HEK293 (cell line): ENCODE measurements at regions not wholly inside any gene's neighbourhood (a gene's known extent, or its start where the extent isn't known, plus 50 kb on each side); places are given as distances from the start of the nearest gene placed in this dataset.

Experiments
- CTCF ChIA-PET: fragments of 350-600 bp; formaldehyde crosslinking; extraction: SDS; loops from one replicate; lab custom pipeline; 2021; ENCODE audit warnings: antibody characterized with exemption; lab: Yijun Ruan, JAX
- POLR2A ChIA-PET: fragments of 300-600 bp; formaldehyde crosslinking; extraction: SDS; loops from one replicate; lab custom pipeline; 2020; ENCODE audit warnings: antibody characterized with exemption, inconsistent platforms; lab: Yijun Ruan, JAX
- H3K27ac ChIP-seq: fragments of 200-500 bp; sonication (Bioruptor generic); 2 replicates; pipeline ENCODE4 v1.5.1; 2014; ENCODE audit warnings: low read depth, low read length, control low read depth, inconsistent platforms; ENCODE audit errors: extremely low read depth
- H3K36me3 ChIP-seq, 2 experiments: fragments of 200-500 bp in 1 of 2; sonication (Bioruptor generic) in 1 of 2; 1 replicate in 1 of 2; 2 replicates in 1 of 2; pipeline ENCODE4 v1.5.1; 2014 to 2017; ENCODE audit warnings: inconsistent platforms in 2 of 2, low read length in 2 of 2; ENCODE audit not compliant: control insufficient read depth in 2 of 2, insufficient read depth in 1 of 2
- H3K4me1 ChIP-seq: fragments of 200-500 bp; sonication (Bioruptor generic); 2 replicates; pipeline ENCODE4 v1.5.1; 2014; ENCODE audit warnings: mild to moderate bottlenecking, low read length, inconsistent platforms; ENCODE audit not compliant: control insufficient read depth, insufficient read depth
- H3K4me3 ChIP-seq: 2 replicates; pipeline ENCODE4 v1.5.1; 2011; ENCODE audit warnings: low read depth, mild to moderate bottlenecking, control low read depth, low read length, moderate library complexity
- H3K9me3 ChIP-seq: fragments of 200-500 bp; sonication (Bioruptor generic); 2 replicates; pipeline ENCODE4 v1.5.1; 2014; ENCODE audit warnings: low read depth, low read length, inconsistent platforms; ENCODE audit not compliant: control insufficient read depth, insufficient read depth
- FEZF1 ChIP-seq: fragments of 450-650 bp; formaldehyde crosslinking; IDR thresholded peaks from 2 replicates; pipeline ENCODE4 v1.5.1; 2016; ENCODE audit warnings: missing biosample characterization, missing genetic modification characterization
- MZF1 ChIP-seq: fragments of 450-650 bp; formaldehyde crosslinking; IDR thresholded peaks from 2 replicates; pipeline ENCODE4 v1.5.1; 2017; ENCODE audit warnings: missing biosample characterization, missing genetic modification characterization, borderline replicate concordance
- SP3 ChIP-seq: fragments of 450-650 bp; formaldehyde crosslinking; IDR thresholded peaks from 2 replicates; pipeline ENCODE4 v1.5.1; 2016; ENCODE audit warnings: missing biosample characterization, missing genetic modification characterization
- ZBTB1 ChIP-seq: fragments of 450-650 bp; formaldehyde crosslinking; IDR thresholded peaks from 2 replicates; pipeline ENCODE4 v1.5.1; 2016; ENCODE audit warnings: missing biosample characterization, missing genetic modification characterization
- ZBTB10 ChIP-seq: fragments of 450-650 bp; formaldehyde crosslinking; IDR thresholded peaks from 2 replicates; pipeline ENCODE4 v1.5.1; 2016; ENCODE audit warnings: missing biosample characterization, missing genetic modification characterization
- ZNF184 ChIP-seq: fragments of 450-650 bp; IDR thresholded peaks from 2 replicates; pipeline ENCODE4 v1.5.1; 2018; ENCODE audit warnings: missing biosample characterization, mild to moderate bottlenecking, missing genetic modification characterization
- ZNF48 ChIP-seq: fragments of 450-650 bp; formaldehyde crosslinking; IDR thresholded peaks from 2 replicates; pipeline ENCODE4 v1.5.1; 2016; ENCODE audit warnings: missing biosample characterization, missing genetic modification characterization
- ZNF514 ChIP-seq: fragments of 450-650 bp; formaldehyde crosslinking; IDR thresholded peaks from 2 replicates; pipeline ENCODE4 v1.5.1; 2016; ENCODE audit warnings: missing biosample characterization, missing genetic modification characterization
- ZNF521 ChIP-seq: fragments of 450-650 bp; formaldehyde crosslinking; IDR thresholded peaks from 2 replicates; pipeline ENCODE4 v1.5.1; 2017; ENCODE audit warnings: missing biosample characterization, mild to moderate bottlenecking, missing genetic modification characterization
- ZNF548 ChIP-seq: fragments of 450-650 bp; formaldehyde crosslinking; IDR thresholded peaks from 2 replicates; pipeline ENCODE4 v1.5.1; 2016; ENCODE audit warnings: missing biosample characterization, missing genetic modification characterization
- ZNF549 ChIP-seq: fragments of 450-650 bp; IDR thresholded peaks from 2 replicates; pipeline ENCODE4 v1.5.1; 2018; ENCODE audit warnings: missing biosample characterization, missing genetic modification characterization, mild to moderate bottlenecking, inconsistent platforms, moderate library complexity
- ZNF623 ChIP-seq: fragments of 450-650 bp; formaldehyde crosslinking; IDR thresholded peaks from 2 replicates; pipeline ENCODE4 v1.5.1; 2016; ENCODE audit warnings: missing biosample characterization, missing genetic modification characterization
- ZNF626 ChIP-seq: fragments of 450-650 bp; sonication (Bioruptor Pico); formaldehyde crosslinking; IDR thresholded peaks from 2 replicates; pipeline ENCODE4 v1.5.1; 2018; ENCODE audit warnings: missing biosample characterization, missing genetic modification characterization, inconsistent platforms
- ZNF629 ChIP-seq: fragments of 450-650 bp; formaldehyde crosslinking; IDR thresholded peaks from 2 replicates; pipeline ENCODE4 v1.5.1; 2017; ENCODE audit warnings: missing biosample characterization, missing genetic modification characterization
- TF ChIP-seq, protein P1 (sequence below): fragments of 450-650 bp; formaldehyde crosslinking; IDR thresholded peaks from 2 replicates; pipeline ENCODE4 v1.5.1; 2016; ENCODE audit warnings: missing biosample characterization, missing genetic modification characterization, borderline replicate concordance

GRCh38 chr13:93098972-93099371 lies 127.6 kb upstream of the GPC6 start (continued):
- TF ChIP-seq ZBTB10 (no peak), ZNF521 (tag by site-specific recombination) (no peak), SP3 (tag by site-specific recombination) (no peak), ZNF514 (tag by site-specific recombination) (no peak), ZNF548 (tag by site-specific recombination) (no peak), FEZF1 (tag by site-specific recombination) (no peak), ZNF623 (tag by site-specific recombination) (no peak)
- TF ChIP-seq, all 188 proteins: peak for 0

DNA sequence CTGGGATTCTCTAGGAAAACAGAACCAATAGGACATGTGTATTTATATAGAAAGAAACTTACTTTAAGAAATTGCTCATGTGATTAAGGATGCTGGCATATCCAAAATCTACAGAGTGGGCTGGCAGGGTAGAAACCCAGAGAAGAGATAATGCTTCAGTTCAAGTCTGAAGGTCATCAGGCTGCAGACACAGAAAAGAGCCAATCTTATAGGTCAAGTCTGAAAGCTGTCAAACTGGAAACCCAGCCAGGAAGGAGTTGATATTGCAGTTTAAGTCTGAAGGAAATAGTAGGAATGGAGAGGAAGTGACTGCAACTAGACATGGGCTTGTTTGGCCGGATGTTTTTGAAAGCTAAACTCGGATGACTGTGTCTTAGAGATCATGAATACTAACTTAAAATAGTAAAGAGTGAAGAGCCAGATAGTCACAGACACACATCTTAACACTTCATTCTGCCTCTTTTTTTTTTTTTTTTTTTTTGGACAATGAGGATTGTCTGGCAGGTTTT lies 125.3 kb upstream of the GPC6 start:
- H3K27ac ChIP-seq = no peak overlapping the region
- TF ChIP-seq, protein P1, sequence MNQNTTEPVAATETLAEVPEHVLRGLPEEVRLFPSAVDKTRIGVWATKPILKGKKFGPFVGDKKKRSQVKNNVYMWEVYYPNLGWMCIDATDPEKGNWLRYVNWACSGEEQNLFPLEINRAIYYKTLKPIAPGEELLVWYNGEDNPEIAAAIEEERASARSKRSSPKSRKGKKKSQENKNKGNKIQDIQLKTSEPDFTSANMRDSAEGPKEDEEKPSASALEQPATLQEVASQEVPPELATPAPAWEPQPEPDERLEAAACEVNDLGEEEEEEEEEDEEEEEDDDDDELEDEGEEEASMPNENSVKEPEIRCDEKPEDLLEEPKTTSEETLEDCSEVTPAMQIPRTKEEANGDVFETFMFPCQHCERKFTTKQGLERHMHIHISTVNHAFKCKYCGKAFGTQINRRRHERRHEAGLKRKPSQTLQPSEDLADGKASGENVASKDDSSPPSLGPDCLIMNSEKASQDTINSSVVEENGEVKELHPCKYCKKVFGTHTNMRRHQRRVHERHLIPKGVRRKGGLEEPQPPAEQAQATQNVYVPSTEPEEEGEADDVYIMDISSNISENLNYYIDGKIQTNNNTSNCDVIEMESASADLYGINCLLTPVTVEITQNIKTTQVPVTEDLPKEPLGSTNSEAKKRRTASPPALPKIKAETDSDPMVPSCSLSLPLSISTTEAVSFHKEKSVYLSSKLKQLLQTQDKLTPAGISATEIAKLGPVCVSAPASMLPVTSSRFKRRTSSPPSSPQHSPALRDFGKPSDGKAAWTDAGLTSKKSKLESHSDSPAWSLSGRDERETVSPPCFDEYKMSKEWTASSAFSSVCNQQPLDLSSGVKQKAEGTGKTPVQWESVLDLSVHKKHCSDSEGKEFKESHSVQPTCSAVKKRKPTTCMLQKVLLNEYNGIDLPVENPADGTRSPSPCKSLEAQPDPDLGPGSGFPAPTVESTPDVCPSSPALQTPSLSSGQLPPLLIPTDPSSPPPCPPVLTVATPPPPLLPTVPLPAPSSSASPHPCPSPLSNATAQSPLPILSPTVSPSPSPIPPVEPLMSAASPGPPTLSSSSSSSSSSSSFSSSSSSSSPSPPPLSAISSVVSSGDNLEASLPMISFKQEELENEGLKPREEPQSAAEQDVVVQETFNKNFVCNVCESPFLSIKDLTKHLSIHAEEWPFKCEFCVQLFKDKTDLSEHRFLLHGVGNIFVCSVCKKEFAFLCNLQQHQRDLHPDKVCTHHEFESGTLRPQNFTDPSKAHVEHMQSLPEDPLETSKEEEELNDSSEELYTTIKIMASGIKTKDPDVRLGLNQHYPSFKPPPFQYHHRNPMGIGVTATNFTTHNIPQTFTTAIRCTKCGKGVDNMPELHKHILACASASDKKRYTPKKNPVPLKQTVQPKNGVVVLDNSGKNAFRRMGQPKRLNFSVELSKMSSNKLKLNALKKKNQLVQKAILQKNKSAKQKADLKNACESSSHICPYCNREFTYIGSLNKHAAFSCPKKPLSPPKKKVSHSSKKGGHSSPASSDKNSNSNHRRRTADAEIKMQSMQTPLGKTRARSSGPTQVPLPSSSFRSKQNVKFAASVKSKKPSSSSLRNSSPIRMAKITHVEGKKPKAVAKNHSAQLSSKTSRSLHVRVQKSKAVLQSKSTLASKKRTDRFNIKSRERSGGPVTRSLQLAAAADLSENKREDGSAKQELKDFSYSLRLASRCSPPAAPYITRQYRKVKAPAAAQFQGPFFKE = no peak
- no peak for TF ChIP-seq ZNF48 (tag by site-specific recombination)
- no peak for TF ChIP-seq MZF1 (tag by site-specific recombination)
- no peak for TF ChIP-seq ZNF549
- TF ChIP-seq ZNF184 (tag by site-specific recombination) = no peak
- TF ChIP-seq ZBTB1 (tag by site-specific recombination) = no peak
- no peak for TF ChIP-seq ZNF629 (tag by site-specific recombination)
- TF ChIP-seq, all 188 proteins: peak for 0
- ChIA-PET CTCF (no interaction called here), POLR2A (no interaction called here)
- Histone ChIP-seq H3K9me3 (no peaks in the 10 kb centered on the region), H3K4me1 (no peaks in the 10 kb centered on the region), H3K4me3 (no peak overlapping the region), H3K36me3 (no peaks in the 10 kb centered on the region)

GRCh38 chr13:93104270-93104669 lies 122.3 kb upstream of the GPC6 start:
- Histone ChIP-seq H3K27ac (no peak overlapping the region), H3K4me1 (no peaks in the 10 kb centered on the region), H3K9me3 (no peaks in the 10 kb centered on the region), H3K4me3 (no peak overlapping the region), H3K36me3 (no peaks in the 10 kb centered on the region)
- ChIA-PET POLR2A (no interaction called here), CTCF (no interaction called here)
- TF ChIP-seq ZNF626 (tag by site-specific recombination) = no peak
